PC-9 (cell line): ENCODE measurements at regions not wholly inside any gene's neighbourhood (a gene's known extent, or its start where the extent isn't known, plus 50 kb on each side); places are given as distances from the start of the nearest gene placed in this dataset.

Experiments
- BruUV-seq: library from RNA; stranded (reverse); fragments of 400-500 nt; replicated peaks from 2 replicates; lab custom pipeline; 2021; lab: Mats Ljungman, UMichigan
- CTCF ChIA-PET: fragments of 300-600 bp; sonication (Branson Sonifier 250); formaldehyde crosslinking; loops from one replicate; lab custom pipeline; 2022; ENCODE audit warnings: antibody characterized with exemption; lab: Charles Lee
- POLR2A ChIA-PET: fragments of 300-600 bp; sonication (Branson Sonifier 250); formaldehyde crosslinking; loops from one replicate; lab custom pipeline; 2022; ENCODE audit warnings: antibody characterized with exemption; ENCODE audit not compliant: unreplicated experiment; lab: Charles Lee
- DNase-seq, 2 experiments: peaks; one replicate each; pipeline versions ENCODE4 v3.0.0 to v3.0.0-alpha.2; 2015 to 2022; ENCODE audit warnings: mixed read lengths in 1 of 2
- H2AFZ ChIP-seq: fragments of 200-600 bp; sonication (generic); 2 replicates; pipeline ENCODE4 v1.8.1; 2017; ENCODE audit warnings: antibody characterized with exemption
- H3F3A ChIP-seq: fragments of 200-600 bp; sonication (generic); 2 replicates; pipeline ENCODE4 v1.8.1; 2017; ENCODE audit warnings: antibody characterized with exemption, mild to moderate bottlenecking, low read depth; ENCODE audit not compliant: insufficient read depth
- H3K27ac ChIP-seq: fragments of 200-600 bp; sonication (generic); 2 replicates; pipeline ENCODE4 v1.6.1; 2016; ENCODE audit warnings: mixed run types
- H3K27me3 ChIP-seq: fragments of 200-600 bp; sonication (generic); 2 replicates; pipeline ENCODE4 v1.6.1; 2016; ENCODE audit warnings: low read depth, mixed run types; ENCODE audit not compliant: insufficient read depth
- H3K36me3 ChIP-seq: fragments of 200-600 bp; sonication (generic); 2 replicates; pipeline ENCODE4 v1.6.1; 2016; ENCODE audit warnings: low read depth, mixed run types
- H3K4me1 ChIP-seq: fragments of 200-600 bp; sonication (generic); replicated peaks from 2 replicates; pipeline ENCODE4 v1.6.1; 2016; ENCODE audit warnings: mixed run types; ENCODE audit not compliant: insufficient read depth
- H3K4me2 ChIP-seq: fragments of 200-600 bp; sonication (generic); 2 replicates; pipeline ENCODE4 v1.6.1; 2017; ENCODE audit warnings: mixed run types
- H3K4me3 ChIP-seq: fragments of 200-600 bp; sonication (generic); 2 replicates; pipeline ENCODE4 v1.6.1; 2016; ENCODE audit warnings: mixed run types
- H3K79me2 ChIP-seq: fragments of 200-600 bp; sonication (generic); 2 replicates; pipeline ENCODE4 v1.6.1; 2017; ENCODE audit warnings: low read depth, mixed run types
- H3K9me2 ChIP-seq: fragments of 200-600 bp; sonication (generic); 2 replicates; pipeline ENCODE4 v1.8.1; 2017; ENCODE audit warnings: mild to moderate bottlenecking; ENCODE audit not compliant: insufficient read depth
- H3K9me3 ChIP-seq: fragments of 200-600 bp; sonication (generic); 2 replicates; pipeline ENCODE4 v1.8.1; 2016; ENCODE audit warnings: low read depth; ENCODE audit not compliant: insufficient read depth
- H4K20me1 ChIP-seq: fragments of 200-600 bp; sonication (generic); 2 replicates; pipeline ENCODE4 v1.8.1; 2017; ENCODE audit not compliant: insufficient read depth
- EZH2 ChIP-seq: fragments of 200-600 bp; sonication (generic); IDR thresholded peaks from 2 replicates; pipeline ENCODE4 v1.8.0; 2017; ENCODE audit warnings: antibody characterized with exemption, low read depth
- intact Hi-C: fragments of 100-400 bp; cut with micrococcal nuclease; formaldehyde crosslinking; loops from one replicate; pipeline ENCODE4 v1.10.0; 2022; ENCODE audit not compliant: unreplicated experiment
- TF ChIP-seq, protein P1 (sequence below): fragments of 200-600 bp; sonication (generic); conservative IDR thresholded peaks from 2 replicates; pipeline ENCODE4 v1.6.1; 2017; ENCODE audit warnings: mixed run types, antibody characterized with exemption, mild to moderate bottlenecking, moderate library complexity

DNA sequence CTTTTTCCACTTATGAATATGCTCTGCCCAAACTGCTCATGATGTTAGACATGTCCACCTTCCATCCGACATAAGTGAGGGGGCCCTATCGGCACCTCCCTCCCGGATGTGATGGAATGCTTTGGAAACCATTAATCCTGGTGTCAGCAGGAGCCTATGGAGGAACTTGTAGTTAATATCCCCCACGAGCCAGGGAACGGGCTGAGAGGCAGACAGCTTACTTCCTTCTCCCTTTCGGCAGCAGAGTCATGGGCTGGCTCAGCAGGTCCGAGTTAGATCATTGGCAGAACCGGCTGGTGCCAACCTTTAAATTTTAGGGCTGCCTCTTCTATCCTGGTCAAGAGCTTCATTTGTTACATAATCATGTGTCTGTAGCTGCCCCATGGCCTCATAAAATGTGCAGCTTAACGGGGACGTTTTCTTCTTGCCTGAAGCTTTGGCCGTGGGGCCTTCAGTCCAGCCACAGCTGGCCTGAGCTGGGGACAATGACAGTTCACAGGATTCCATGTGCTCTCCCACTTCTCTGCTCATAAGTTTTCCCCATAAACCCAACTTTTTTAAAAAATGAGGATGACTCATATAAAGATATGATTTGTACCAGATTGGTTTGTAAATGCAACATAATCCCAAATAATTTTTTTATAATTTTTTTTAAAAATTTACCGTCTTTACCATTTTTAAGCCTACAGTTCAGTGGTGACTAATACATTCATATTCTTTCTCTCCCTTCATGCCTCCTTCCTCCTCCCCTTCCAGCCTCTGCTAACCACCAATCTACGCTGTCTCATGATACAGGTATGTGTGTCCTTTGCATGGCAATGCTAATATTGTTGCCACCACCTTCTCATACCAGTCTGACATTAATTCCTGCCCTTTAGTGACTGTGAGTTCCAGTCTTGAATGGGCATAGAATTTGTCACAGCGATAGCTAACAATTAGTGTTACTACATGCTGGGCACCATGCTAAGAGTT lies 62.2 kb upstream of the RGMA start:
- DNase-seq = no peak

DNA sequence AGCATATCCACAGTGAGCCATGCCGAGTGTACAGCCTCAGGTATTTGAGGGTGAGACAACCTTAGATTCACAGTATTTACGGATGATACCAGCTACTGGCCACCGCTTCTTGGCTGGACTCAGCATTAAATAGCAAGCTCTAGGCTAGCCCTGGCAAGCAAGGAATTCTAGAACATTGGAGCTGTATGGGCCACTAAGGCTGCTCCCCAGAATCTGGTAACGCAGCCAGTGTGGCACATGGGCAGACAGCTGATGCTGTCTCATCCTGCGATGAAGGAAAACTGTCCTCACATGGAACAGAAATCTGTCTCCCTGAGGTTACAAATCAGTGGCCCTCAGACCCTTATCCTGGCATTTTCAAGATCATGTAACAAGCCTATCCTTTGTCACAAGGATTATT lies 57.6 kb upstream of the RGMA start:
- ChIA-PET POLR2A (no interaction called here), CTCF (no interaction called here)
- H3K36me3 ChIP-seq = no peaks in the 10 kb centered on the region
- no peak overlapping the region for H3K4me3 ChIP-seq
- no peak overlapping the region for H3K27ac ChIP-seq
- DNase-seq = no peak
- no peak overlapping the region for H3K4me2 ChIP-seq
- peaks cover 77% of the 10 kb centered on the region for H3K27me3 ChIP-seq
- no peaks in the 10 kb centered on the region for H3F3A ChIP-seq
- H3K79me2 ChIP-seq = no peaks in the 10 kb centered on the region
- intact Hi-C loops = no loop called here
- no peaks in the 10 kb centered on the region for H3K9me3 ChIP-seq
- no peak for TF ChIP-seq EZH2
- TF ChIP-seq, protein P1, sequence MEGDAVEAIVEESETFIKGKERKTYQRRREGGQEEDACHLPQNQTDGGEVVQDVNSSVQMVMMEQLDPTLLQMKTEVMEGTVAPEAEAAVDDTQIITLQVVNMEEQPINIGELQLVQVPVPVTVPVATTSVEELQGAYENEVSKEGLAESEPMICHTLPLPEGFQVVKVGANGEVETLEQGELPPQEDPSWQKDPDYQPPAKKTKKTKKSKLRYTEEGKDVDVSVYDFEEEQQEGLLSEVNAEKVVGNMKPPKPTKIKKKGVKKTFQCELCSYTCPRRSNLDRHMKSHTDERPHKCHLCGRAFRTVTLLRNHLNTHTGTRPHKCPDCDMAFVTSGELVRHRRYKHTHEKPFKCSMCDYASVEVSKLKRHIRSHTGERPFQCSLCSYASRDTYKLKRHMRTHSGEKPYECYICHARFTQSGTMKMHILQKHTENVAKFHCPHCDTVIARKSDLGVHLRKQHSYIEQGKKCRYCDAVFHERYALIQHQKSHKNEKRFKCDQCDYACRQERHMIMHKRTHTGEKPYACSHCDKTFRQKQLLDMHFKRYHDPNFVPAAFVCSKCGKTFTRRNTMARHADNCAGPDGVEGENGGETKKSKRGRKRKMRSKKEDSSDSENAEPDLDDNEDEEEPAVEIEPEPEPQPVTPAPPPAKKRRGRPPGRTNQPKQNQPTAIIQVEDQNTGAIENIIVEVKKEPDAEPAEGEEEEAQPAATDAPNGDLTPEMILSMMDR = no peak
- no peaks in the 10 kb centered on the region for H3K4me1 ChIP-seq
- no TSS peak for BruUV-seq
- H4K20me1 ChIP-seq = no peaks in the 10 kb centered on the region
- H2AFZ ChIP-seq = no peak overlapping the region
- no peaks in the 10 kb centered on the region for H3K9me2 ChIP-seq

More for the DNA sequence above, 62.2 kb upstream of the RGMA start:
- no peak overlapping the region for H3K27ac ChIP-seq
- H3K9me2 ChIP-seq = no peaks in the 10 kb centered on the region
- CTCF ChIA-PET = no interaction called here
- no peak overlapping the region for H2AFZ ChIP-seq
- POLR2A ChIA-PET = no interaction called here
- no peaks in the 10 kb centered on the region for H3K9me3 ChIP-seq
- no TSS peak for BruUV-seq
- H3K4me3 ChIP-seq = no peak overlapping the region
- peaks cover 76% of the 10 kb centered on the region for H3K27me3 ChIP-seq
- H4K20me1 ChIP-seq = no peaks in the 10 kb centered on the region
- intact Hi-C loops = no loop called here
- H3K36me3 ChIP-seq = no peaks in the 10 kb centered on the region
- no peaks in the 10 kb centered on the region for H3K79me2 ChIP-seq
- H3K4me2 ChIP-seq = no peak overlapping the region
- no peak for TF ChIP-seq EZH2
- TF ChIP-seq, protein P1 = no peak
- H3F3A ChIP-seq = no peaks in the 10 kb centered on the region
- H3K4me1 ChIP-seq = no peaks in the 10 kb centered on the region

- Histone ChIP-seq H3K9me2 (no peaks in the 10 kb centered on the region), H2AFZ (no peak overlapping the region), H3K4me2 (no peak overlapping the region), H3K36me3 (no peaks in the 10 kb centered on the region), H3F3A (no peaks in the 10 kb centered on the region), H3K27ac (no peak overlapping the region), H3K9me3 (no peaks in the 10 kb centered on the region), H3K79me2 (no peaks in the 10 kb centered on the region), H3K4me1 (no peaks in the 10 kb centered on the region), H3K4me3 (no peak overlapping the region), H3K27me3 (peaks cover 79% of the 10 kb centered on the region), H4K20me1 (no peaks in the 10 kb centered on the region)
- intact Hi-C loops = no loop called here
- POLR2A ChIA-PET = no interaction called here
- CTCF ChIA-PET = no interaction called here
- TF ChIP-seq, protein P1 = no peak
- TF ChIP-seq EZH2 = no peak
- no peak for DNase-seq
- BruUV-seq = no TSS peak
Observed at GRCh38 chr15:93146196-93146595, 57.2 kb upstream of the RGMA start.
